ENCODE measurements at regions not wholly inside any gene's neighbourhood (a gene's known extent, or its start where the extent isn't known, plus 50 kb on each side); places are given as distances from the start of the nearest gene placed in this dataset.
"Not testable (repeated sequence)": the region's sequence is repeated elsewhere in the genome, so short reads cannot be mapped to it uniquely, and the experiment has no call there.

- no peak for FAIRE-seq
- no peak for ATAC-seq
- Histone ChIP-seq H3K36me3 (no peaks in the 10 kb centered on the region), H3K4me3 (no peak overlapping the region), H3K27me3 (no peaks in the 10 kb centered on the region), H3K4me1 (no peaks in the 10 kb centered on the region), H3K9me3 (no peaks in the 10 kb centered on the region), H3K27ac (no peak overlapping the region)
- no peak for DNase-seq
- intact Hi-C loops (cut with DNase I): no loop called here
- WGBS, 2 donors: 61 to 67% methylated on average over 1 of the region's 1 CpG
- TF ChIP-seq, protein P1, sequence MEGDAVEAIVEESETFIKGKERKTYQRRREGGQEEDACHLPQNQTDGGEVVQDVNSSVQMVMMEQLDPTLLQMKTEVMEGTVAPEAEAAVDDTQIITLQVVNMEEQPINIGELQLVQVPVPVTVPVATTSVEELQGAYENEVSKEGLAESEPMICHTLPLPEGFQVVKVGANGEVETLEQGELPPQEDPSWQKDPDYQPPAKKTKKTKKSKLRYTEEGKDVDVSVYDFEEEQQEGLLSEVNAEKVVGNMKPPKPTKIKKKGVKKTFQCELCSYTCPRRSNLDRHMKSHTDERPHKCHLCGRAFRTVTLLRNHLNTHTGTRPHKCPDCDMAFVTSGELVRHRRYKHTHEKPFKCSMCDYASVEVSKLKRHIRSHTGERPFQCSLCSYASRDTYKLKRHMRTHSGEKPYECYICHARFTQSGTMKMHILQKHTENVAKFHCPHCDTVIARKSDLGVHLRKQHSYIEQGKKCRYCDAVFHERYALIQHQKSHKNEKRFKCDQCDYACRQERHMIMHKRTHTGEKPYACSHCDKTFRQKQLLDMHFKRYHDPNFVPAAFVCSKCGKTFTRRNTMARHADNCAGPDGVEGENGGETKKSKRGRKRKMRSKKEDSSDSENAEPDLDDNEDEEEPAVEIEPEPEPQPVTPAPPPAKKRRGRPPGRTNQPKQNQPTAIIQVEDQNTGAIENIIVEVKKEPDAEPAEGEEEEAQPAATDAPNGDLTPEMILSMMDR (IDR thresholded peaks at IDR 0.05): no peak
Observed at GRCh38 chr5:87141544-87141943, 126.1 kb upstream of the RASA1 start.

GRCh38 chr5:87145853-87146252 lies 121.8 kb upstream of the RASA1 start:
- H3K4me1 ChIP-seq; intact Hi-C loops (cut with DNase I); ATAC-seq; DNase-seq; H3K9me3 ChIP-seq; H3K27ac ChIP-seq; H3K27me3 ChIP-seq; H3K4me3 ChIP-seq; H3K36me3 ChIP-seq; FAIRE-seq: not testable (repeated sequence)
- 36% methylated on average over 1 of the region's 1 CpG for WGBS, 2 donors

- FAIRE-seq (no peak), DNase-seq (no peak), ATAC-seq (no peak)
- H3K9me3 ChIP-seq: no peaks in the 10 kb centered on the region
- intact Hi-C loops (cut with DNase I): no loop called here
- no peaks in the 10 kb centered on the region for H3K4me1 ChIP-seq
- no peak overlapping the region for H3K27ac ChIP-seq
- no peaks in the 10 kb centered on the region for H3K36me3 ChIP-seq
- TF ChIP-seq, protein P1 (IDR thresholded peaks at IDR 0.05): no peak
- H3K4me3 ChIP-seq: no peak overlapping the region
- no peaks in the 10 kb centered on the region for H3K27me3 ChIP-seq
Observed at GRCh38 chr5:87147441-87147840, 120.2 kb upstream of the RASA1 start.

DNA sequence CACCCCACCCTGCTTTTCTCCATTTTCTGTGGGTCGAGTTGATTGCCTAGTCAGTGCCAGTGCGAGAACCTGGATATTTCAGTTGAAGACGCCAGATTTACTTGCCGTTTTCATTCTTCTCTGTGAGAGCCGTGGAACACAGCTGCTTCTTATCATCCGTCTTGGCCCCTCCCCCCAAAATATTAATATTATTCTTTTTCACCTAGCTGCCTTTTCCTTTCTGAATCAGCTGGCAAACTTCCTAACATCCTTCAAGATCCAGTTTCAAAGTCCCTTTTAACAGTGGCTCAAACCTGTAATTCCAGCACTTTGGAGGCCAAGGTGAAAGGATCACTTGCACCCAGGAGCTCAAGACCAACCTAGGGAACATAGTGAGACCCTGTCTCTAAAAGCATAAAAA lies 117.1 kb upstream of the RASA1 start:
- Histone ChIP-seq H3K27me3 (no peaks in the 10 kb centered on the region), H3K36me3 (no peaks in the 10 kb centered on the region), H3K4me3 (no peak overlapping the region), H3K9me3 (no peaks in the 10 kb centered on the region), H3K4me1 (no peaks in the 10 kb centered on the region), H3K27ac (no peak overlapping the region)
- ATAC-seq (no peak), DNase-seq (no peak), FAIRE-seq (no peak)
- 66 to 78% methylated on average over 6 of the region's 6 CpGs for WGBS, 2 donors
- intact Hi-C loops (cut with DNase I): no loop called here
- TF ChIP-seq, protein P1 (IDR thresholded peaks at IDR 0.05): no peak

GRCh38 chr5:87151547-87151946 lies 116.1 kb upstream of the RASA1 start:
- Histone ChIP-seq H3K9me3 (no peaks in the 10 kb centered on the region), H3K27ac (no peak overlapping the region), H3K36me3 (no peaks in the 10 kb centered on the region), H3K27me3 (no peaks in the 10 kb centered on the region), H3K4me1 (no peaks in the 10 kb centered on the region), H3K4me3 (no peak overlapping the region)
- ATAC-seq: no peak
- WGBS, 2 donors: 24 to 43% methylated on average over 1 of the region's 1 CpG
- FAIRE-seq: no peak
- intact Hi-C loops (cut with DNase I): no loop called here
- TF ChIP-seq, protein P1 (IDR thresholded peaks at IDR 0.05): no peak
- no peak for DNase-seq

GRCh38 chr5:87152886-87153285 lies 114.8 kb upstream of the RASA1 start:
- H3K36me3 ChIP-seq: no peaks in the 10 kb centered on the region
- 30 to 44% methylated on average over 1 of the region's 1 CpG for WGBS, 2 donors
- TF ChIP-seq, protein P1 (IDR thresholded peaks at IDR 0.05): no peak
- H3K4me1 ChIP-seq: no peaks in the 10 kb centered on the region
- ATAC-seq: no peak
- H3K4me3 ChIP-seq: no peak overlapping the region
- intact Hi-C loops (cut with DNase I): no loop called here
- no peaks in the 10 kb centered on the region for H3K27me3 ChIP-seq
- no peak for FAIRE-seq
- H3K27ac ChIP-seq: no peak overlapping the region
- DNase-seq: no peak
- no peaks in the 10 kb centered on the region for H3K9me3 ChIP-seq

Data from pancreas (tissue), 10 donors.